ENCODE measurements at regions not wholly inside any gene's neighbourhood (a gene's known extent, or its start where the extent isn't known, plus 50 kb on each side); places are given as distances from the start of the nearest gene placed in this dataset.

GRCh38 chr17:71909155-71909554 is 211.7 kb upstream of the SOX9 start:
- Histone ChIP-seq H3K4me3 (no peak overlapping the region), H3K36me3 (no peaks in the 10 kb centered on the region), H3K9me3 (no peaks in the 10 kb centered on the region), H3K4me1 (peaks cover 0 to 2% (median under 1%) of the 10 kb centered on the region in 4 donors), H3K27ac (no peak overlapping the region), H3K27me3 (no peaks in the 10 kb centered on the region)
- intact Hi-C loops (cut with DNase I; ENCODE audit: low total_unique reads): no loop called here
- no peak for TF ChIP-seq CTCF (IDR thresholded peaks at IDR 0.05)
- DNase-seq: no peak

- H3K27me3 ChIP-seq: no peaks in the 10 kb centered on the region
- TF ChIP-seq CTCF (IDR thresholded peaks at IDR 0.05): no peak
- peaks cover 0 to 10% (median 7%) of the 10 kb centered on the region in 4 donors for H3K4me1 ChIP-seq
- no peak overlapping the region for H3K4me3 ChIP-seq
- H3K36me3 ChIP-seq: no peaks in the 10 kb centered on the region
- no peaks in the 10 kb centered on the region for H3K9me3 ChIP-seq
- no peak for DNase-seq
- no peak overlapping the region for H3K27ac ChIP-seq
- intact Hi-C loops (cut with DNase I; ENCODE audit: low total_unique reads): no loop called here
These were observed 210.8 kb upstream of the SOX9 start for GRCh38 chr17:71910002-71910401.

- Histone ChIP-seq H3K4me1 (peaks cover 0 to 20% (median 13%) of the 10 kb centered on the region in 4 donors), H3K27ac (no peak overlapping the region), H3K36me3 (no peaks in the 10 kb centered on the region), H3K9me3 (no peaks in the 10 kb centered on the region), H3K4me3 (no peak overlapping the region), H3K27me3 (no peaks in the 10 kb centered on the region)
- DNase-seq: no peak
- intact Hi-C loops (cut with DNase I; ENCODE audit: low total_unique reads): no loop called here
- TF ChIP-seq CTCF (IDR thresholded peaks at IDR 0.05): no peak
These were observed 206.8 kb upstream of the SOX9 start for GRCh38 chr17:71914042-71914441.

- intact Hi-C loops (cut with DNase I; ENCODE audit: low total_unique reads): no loop called here
These were observed 206.0 kb upstream of the SOX9 start for GRCh38 chr17:71914812-71915211.

GRCh38 chr17:71917715-71918114 is 203.1 kb upstream of the SOX9 start:
- no peak for TF ChIP-seq CTCF (IDR thresholded peaks at IDR 0.05)
- Histone ChIP-seq H3K4me1 (peaks cover 0 to 25% (median 13%) of the 10 kb centered on the region in 4 donors), H3K27ac (no peak overlapping the region), H3K9me3 (no peaks in the 10 kb centered on the region), H3K36me3 (no peaks in the 10 kb centered on the region), H3K4me3 (no peak overlapping the region), H3K27me3 (no peaks in the 10 kb centered on the region)
- intact Hi-C loops (cut with DNase I; ENCODE audit: low total_unique reads): no loop called here
- DNase-seq: no peak

More at GRCh38 chr17:71914812-71915211, 206.0 kb upstream of the SOX9 start:
- DNase-seq: no peak
- H3K36me3 ChIP-seq: no peaks in the 10 kb centered on the region
- H3K27ac ChIP-seq: no peak overlapping the region
- no peaks in the 10 kb centered on the region for H3K9me3 ChIP-seq
- no peaks in the 10 kb centered on the region for H3K27me3 ChIP-seq
- peaks cover 0 to 25% (median 13%) of the 10 kb centered on the region in 4 donors for H3K4me1 ChIP-seq
- no peak overlapping the region for H3K4me3 ChIP-seq
- TF ChIP-seq CTCF (IDR thresholded peaks at IDR 0.05): no peak

GRCh38 chr17:71919186-71919585 is 201.6 kb upstream of the SOX9 start:
- DNase-seq: no peak
- H3K36me3 ChIP-seq: no peaks in the 10 kb centered on the region
- H3K9me3 ChIP-seq: no peaks in the 10 kb centered on the region
- H3K27ac ChIP-seq: no peak overlapping the region
- intact Hi-C loops (cut with DNase I; ENCODE audit: low total_unique reads): no loop called here
- H3K4me1 ChIP-seq: peaks cover 0 to 25% (median 12%) of the 10 kb centered on the region in 4 donors
- no peak for TF ChIP-seq CTCF (IDR thresholded peaks at IDR 0.05)
- no peak overlapping the region for H3K4me3 ChIP-seq
- H3K27me3 ChIP-seq: no peaks in the 10 kb centered on the region

Data from tibial artery (tissue), 4 donors.